Prostate gland (tissue), 2 donors: ENCODE measurements at regions not wholly inside any gene's neighbourhood (a gene's known extent, or its start where the extent isn't known, plus 50 kb on each side); places are given as distances from the start of the nearest gene placed in this dataset.

Experiments used
- DNase-seq: peaks from one replicate; pipeline ENCODE4 v3.0.0-alpha.2; 2019; ENCODE audit warnings: low spot score
- H3K27ac ChIP-seq, 2 donors: fragments of 200-600 bp; sonication (generic); 2 replicates each; pipeline ENCODE4 v1.5.1; 2017 to 2019
- H3K27me3 ChIP-seq: fragments of 200-600 bp; sonication (generic); replicated peaks from 2 replicates; pipeline ENCODE4 v1.5.1; 2019; ENCODE audit not compliant: insufficient read depth
- H3K36me3 ChIP-seq, 2 donors: fragments of 200-600 bp; sonication (generic); 1 replicate in 1 of 2; 2 replicates in 1 of 2; pipeline versions ENCODE4 v1.5.1 to v1.8.1; 2017 to 2019
- H3K4me1 ChIP-seq: fragments of 200-600 bp; sonication (generic); replicated peaks from 2 replicates; pipeline ENCODE4 v1.5.1; 2019
- H3K4me3 ChIP-seq, 2 donors: fragments of 200-600 bp; sonication (generic); 2 replicates each; pipeline ENCODE4 v1.5.1; 2017 to 2019
- H3K9me3 ChIP-seq: fragments of 200-600 bp; sonication (generic); 2 replicates; pipeline ENCODE4 v1.5.1; 2017
- CTCF ChIP-seq, 4 experiments: fragments of 200-600 bp in 2 of 4; fragments of 450-650 bp in 2 of 4; sonication (generic) in 2 of 4; IDR thresholded peaks; 1 replicate in 3 of 4; 2 replicates in 1 of 4; pipeline ENCODE4 v1.5.1; 2016 to 2019; ENCODE audit warnings: antibody characterized with exemption in 4 of 4, mild to moderate bottlenecking in 2 of 4, moderate library complexity in 2 of 4
- POLR2A ChIP-seq: fragments of 450-650 bp; IDR thresholded peaks from one replicate; pipeline ENCODE4 v1.6.1; 2016; ENCODE audit warnings: antibody characterized with exemption, mild to moderate bottlenecking
- POLR2AphosphoS5 ChIP-seq: sonication (generic); formaldehyde crosslinking; IDR thresholded peaks from one replicate; pipeline ENCODE4 v1.6.1; 2017; ENCODE audit warnings: antibody characterized with exemption
- WGBS: methylation state at CpG from one replicate; pipeline ENCODE4 v1.1.5; 2018; 5-methylcytosine and 5-hydroxymethylcytosine counted together
- intact Hi-C: fragments of 100-400 bp; cut with DNase I; formaldehyde crosslinking; loops from one replicate; pipeline ENCODE4 v1.14.2; 2022

- H3K27ac ChIP-seq = no peak overlapping the region
- no peak for DNase-seq
- no peaks in the 10 kb centered on the region for H3K27me3 ChIP-seq
- H3K36me3 ChIP-seq = no peaks in the 10 kb centered on the region
- H3K9me3 ChIP-seq = no peaks in the 10 kb centered on the region
- TF ChIP-seq POLR2AphosphoS5 = no peak
- no peak for TF ChIP-seq POLR2A
- no peak for TF ChIP-seq CTCF (IDR thresholded peaks at IDR 0.05)
- 77% methylated on average over 5 of the region's 5 CpGs for WGBS
- no peak overlapping the region for H3K4me3 ChIP-seq
- no peaks in the 10 kb centered on the region for H3K4me1 ChIP-seq
- intact Hi-C loops = no loop called here
These were observed 74.1 kb upstream of the RALY start for GRCh38 chr20:33919653-33920052.

- Histone ChIP-seq H3K36me3 (no peaks in the 10 kb centered on the region), H3K27me3 (no peaks in the 10 kb centered on the region), H3K27ac (no peak overlapping the region), H3K4me3 (no peak overlapping the region), H3K4me1 (no peaks in the 10 kb centered on the region), H3K9me3 (no peaks in the 10 kb centered on the region)
- intact Hi-C loops = no loop called here
- TF ChIP-seq POLR2A (no peak), CTCF (IDR thresholded peaks at IDR 0.05) (no peak), POLR2AphosphoS5 (no peak)
- no peak for DNase-seq
- WGBS = 83% methylated on average over 3 of the region's 3 CpGs
These were observed 71.5 kb upstream of the RALY start for GRCh38 chr20:33922224-33922623.

- no peaks in the 10 kb centered on the region for H3K9me3 ChIP-seq
- TF ChIP-seq POLR2AphosphoS5 = no peak
- no peak for TF ChIP-seq CTCF (IDR thresholded peaks at IDR 0.05)
- no peak for TF ChIP-seq POLR2A
These were observed 70.0 kb upstream of the RALY start for GRCh38 chr20:33923740-33924139.

GRCh38 chr20:33925867-33926266 is 67.8 kb upstream of the RALY start:
- WGBS = 82% methylated on average over 2 of the region's 2 CpGs
- no peaks in the 10 kb centered on the region for H3K27me3 ChIP-seq
- H3K4me1 ChIP-seq = peaks cover 3% of the 10 kb centered on the region
- no peak overlapping the region for H3K27ac ChIP-seq
- H3K9me3 ChIP-seq = no peaks in the 10 kb centered on the region
- no peaks in the 10 kb centered on the region for H3K36me3 ChIP-seq
- no peak for DNase-seq
- no peak overlapping the region for H3K4me3 ChIP-seq
- TF ChIP-seq POLR2A (no peak), POLR2AphosphoS5 (no peak), CTCF (IDR thresholded peaks at IDR 0.05) (no peak)
- intact Hi-C loops = no loop called here

More at GRCh38 chr20:33923740-33924139, 70.0 kb upstream of the RALY start:
- Histone ChIP-seq H3K4me1 (peaks cover 3% of the 10 kb centered on the region), H3K27me3 (no peaks in the 10 kb centered on the region), H3K27ac (no peak overlapping the region), H3K4me3 (no peak overlapping the region), H3K36me3 (no peaks in the 10 kb centered on the region)
- intact Hi-C loops = no loop called here
- 94% methylated on average over 4 of the region's 4 CpGs for WGBS
- no peak for DNase-seq

GRCh38 chr20:33926425-33926824 is 67.3 kb upstream of the RALY start:
- H3K4me1 ChIP-seq = peaks cover 3% of the 10 kb centered on the region
- H3K36me3 ChIP-seq = no peaks in the 10 kb centered on the region
- no peak overlapping the region for H3K27ac ChIP-seq
- no peak for DNase-seq
- 93% methylated on average over 7 of the region's 7 CpGs for WGBS
- H3K27me3 ChIP-seq = no peaks in the 10 kb centered on the region
- H3K4me3 ChIP-seq = no peak overlapping the region
- TF ChIP-seq CTCF (IDR thresholded peaks at IDR 0.05) = no peak
- TF ChIP-seq POLR2AphosphoS5 = no peak
- TF ChIP-seq POLR2A = no peak
- intact Hi-C loops = no loop called here
- no peaks in the 10 kb centered on the region for H3K9me3 ChIP-seq
